ENCODE measurements at regions not wholly inside any gene's neighbourhood (a gene's known extent, or its start where the extent isn't known, plus 50 kb on each side); places are given as distances from the start of the nearest gene placed in this dataset.

- no peak for DNase-seq (ENCODE audit: low spot score)
- ChIA-PET POLR2A (no interaction called here), CTCF (no interaction called here)
- Mint-ChIP-seq H3K27me3 (ENCODE audit: low read depth) (no peaks in the 10 kb centered on the region), H3K36me3 (no peaks in the 10 kb centered on the region), H3K4me3 (no peak overlapping the region), H3K9me3 (peaks cover 4% of the 10 kb centered on the region; the same call in 1 of the 2 replicates), H3K4me1 (peaks cover 24% of the 10 kb centered on the region), H3K27ac (no peak overlapping the region)
- TF ChIP-seq IRF2 (CRISPR knock-in tag; IDR thresholded peaks at IDR 0.05; ENCODE audit: borderline replicate concordance, low read depth) (no peak), JUN (CRISPR knock-in tag; IDR thresholded peaks at IDR 0.05) (no peak), ZNF317 (CRISPR knock-in tag; IDR thresholded peaks at IDR 0.05; ENCODE audit: borderline replicate concordance, low read depth) (no peak), MYBL2 (CRISPR knock-in tag; IDR thresholded peaks at IDR 0.05) (no peak), ZNF671 (CRISPR knock-in tag; IDR thresholded peaks at IDR 0.05) (no peak), ZNF423 (CRISPR knock-in tag; IDR thresholded peaks at IDR 0.05) (no peak), FOXK1 (CRISPR knock-in tag; IDR thresholded peaks at IDR 0.05) (no peak), PREB (CRISPR knock-in tag; IDR thresholded peaks at IDR 0.05; ENCODE audit: borderline replicate concordance) (no peak)
- no peak for ATAC-seq
Measured at GRCh38 chr4:126358041-126358440, 1043.3 kb downstream of the FAT4 start.

DNA sequence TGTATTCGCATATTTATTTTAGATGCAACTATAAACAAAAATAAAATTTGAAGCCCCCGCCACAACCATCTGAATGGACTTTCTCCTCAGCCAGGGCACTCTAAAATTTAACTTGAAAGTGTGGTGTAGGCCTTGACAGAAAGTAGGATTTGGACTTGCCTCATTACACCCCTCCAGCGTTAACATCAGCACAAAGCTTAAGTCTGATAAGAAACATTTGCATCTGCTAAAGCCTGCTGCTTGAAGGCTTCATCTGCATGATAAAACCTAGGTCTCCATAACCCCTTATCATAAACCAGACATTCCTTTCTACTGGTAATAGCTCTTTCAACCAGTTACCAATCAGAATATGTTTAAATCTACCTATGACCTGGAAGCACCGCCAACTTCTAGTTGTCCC lies 1046.5 kb downstream of the FAT4 start:
- Mint-ChIP-seq H3K27me3 (ENCODE audit: low read depth) (no peaks in the 10 kb centered on the region), H3K4me1 (peaks cover 25% of the 10 kb centered on the region), H3K9me3 (peaks cover 20% of the 10 kb centered on the region), H3K4me3 (no peak overlapping the region), H3K27ac (peak overlapping the region; percentile 91; the same call in 1 of the 2 replicates), H3K36me3 (peaks cover 4% of the 10 kb centered on the region; the same call in 1 of the 2 replicates)
- CTCF ChIA-PET = no interaction called here
- POLR2A ChIA-PET = no interaction called here
- TF ChIP-seq, protein P1, sequence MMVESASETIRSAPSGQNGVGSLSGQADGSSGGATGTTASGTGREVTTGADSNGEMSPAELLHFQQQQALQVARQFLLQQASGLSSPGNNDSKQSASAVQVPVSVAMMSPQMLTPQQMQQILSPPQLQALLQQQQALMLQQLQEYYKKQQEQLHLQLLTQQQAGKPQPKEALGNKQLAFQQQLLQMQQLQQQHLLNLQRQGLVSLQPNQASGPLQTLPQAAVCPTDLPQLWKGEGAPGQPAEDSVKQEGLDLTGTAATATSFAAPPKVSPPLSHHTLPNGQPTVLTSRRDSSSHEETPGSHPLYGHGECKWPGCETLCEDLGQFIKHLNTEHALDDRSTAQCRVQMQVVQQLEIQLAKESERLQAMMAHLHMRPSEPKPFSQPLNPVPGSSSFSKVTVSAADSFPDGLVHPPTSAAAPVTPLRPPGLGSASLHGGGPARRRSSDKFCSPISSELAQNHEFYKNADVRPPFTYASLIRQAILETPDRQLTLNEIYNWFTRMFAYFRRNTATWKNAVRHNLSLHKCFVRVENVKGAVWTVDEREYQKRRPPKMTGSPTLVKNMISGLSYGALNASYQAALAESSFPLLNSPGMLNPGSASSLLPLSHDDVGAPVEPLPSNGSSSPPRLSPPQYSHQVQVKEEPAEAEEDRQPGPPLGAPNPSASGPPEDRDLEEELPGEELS (CRISPR knock-in tag; IDR thresholded peaks at IDR 0.05) = no peak
- DNase-seq (ENCODE audit: low spot score) (no peak), ATAC-seq (peak; percentile 70)

DNA sequence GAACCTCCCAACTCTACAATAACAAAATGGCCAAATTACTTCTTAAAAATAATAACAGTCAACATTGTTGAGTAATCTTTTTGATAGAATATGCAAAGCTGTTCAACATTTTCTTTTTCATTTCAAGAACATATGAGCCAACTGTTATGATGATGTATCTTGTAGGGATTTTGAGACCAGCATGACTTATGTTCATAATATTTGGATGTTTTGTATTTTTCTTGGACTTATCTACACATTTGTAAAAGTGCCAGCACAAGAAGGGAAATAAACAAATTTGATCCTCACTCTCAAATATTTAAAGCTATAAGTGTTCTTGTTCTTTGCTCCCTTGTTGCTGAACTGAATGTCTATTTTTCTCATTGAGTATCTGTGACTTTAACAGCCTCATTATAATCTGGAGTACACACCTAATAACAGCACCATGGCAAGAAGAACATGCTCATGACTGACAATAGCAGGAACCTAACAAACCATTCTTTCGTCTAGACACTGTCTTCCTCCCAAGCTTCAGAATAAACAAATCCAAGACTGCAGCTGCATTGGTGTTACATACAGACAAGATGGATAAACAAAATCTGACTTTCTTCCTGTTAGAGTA lies 1049.7 kb downstream of the FAT4 start:
- CTCF ChIA-PET = no interaction called here
- no peaks in the 10 kb centered on the region for H3K27me3 Mint-ChIP-seq (ENCODE audit: low read depth)

DNA sequence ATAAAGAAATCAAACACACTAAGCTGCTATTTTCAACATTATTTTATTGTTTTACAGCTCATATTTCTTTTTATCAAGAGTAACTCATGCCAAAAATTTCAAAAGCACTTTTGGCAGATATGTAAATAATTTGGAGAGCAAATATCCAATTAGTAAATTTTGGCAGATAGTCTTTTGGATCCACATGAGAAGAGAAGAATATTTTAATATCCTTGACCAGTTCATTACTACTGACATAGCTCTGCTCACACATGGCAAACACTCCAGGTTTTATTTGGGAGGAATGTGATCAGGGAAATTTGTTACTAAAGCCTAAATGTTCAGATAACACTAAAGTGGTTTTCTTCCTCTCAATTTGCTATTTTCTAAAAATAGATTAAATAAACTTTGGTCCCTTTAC lies 1054.3 kb downstream of the FAT4 start:
- ATAC-seq (no peak), DNase-seq (ENCODE audit: low spot score) (no peak)
- H3K9me3 Mint-ChIP-seq = peaks cover 7% of the 10 kb centered on the region; the same call in 1 of the 2 replicates
- no peak overlapping the region for H3K4me3 Mint-ChIP-seq
- peaks cover 18% of the 10 kb centered on the region for H3K4me1 Mint-ChIP-seq
- H3K36me3 Mint-ChIP-seq = no peaks in the 10 kb centered on the region
- no peak overlapping the region for H3K27ac Mint-ChIP-seq
- H3K27me3 Mint-ChIP-seq (ENCODE audit: low read depth) = no peaks in the 10 kb centered on the region
- TF ChIP-seq TCF7 (CRISPR knock-in tag; IDR thresholded peaks at IDR 0.05; ENCODE audit: low read depth) = no peak
- no peak for TF ChIP-seq USF1 (CRISPR knock-in tag; IDR thresholded peaks at IDR 0.05)
- TF ChIP-seq, protein P1 (CRISPR knock-in tag; IDR thresholded peaks at IDR 0.05) = no peak
- no peak for TF ChIP-seq RELA (CRISPR knock-in tag; IDR thresholded peaks at IDR 0.05; ENCODE audit: borderline replicate concordance)
- no peak for TF ChIP-seq ZNF425 (CRISPR knock-in tag; conservative IDR thresholded peaks at IDR 0.05)
- TF ChIP-seq IRF1 (CRISPR knock-in tag; IDR thresholded peaks at IDR 0.05) = no peak
- no peak for TF ChIP-seq CBFB (CRISPR knock-in tag; IDR thresholded peaks at IDR 0.05; ENCODE audit: low read depth)
- TF ChIP-seq ZNF232 (CRISPR knock-in tag; IDR thresholded peaks at IDR 0.05) = no peak
- no peak for TF ChIP-seq IRF2 (CRISPR knock-in tag; IDR thresholded peaks at IDR 0.05; ENCODE audit: borderline replicate concordance, low read depth)
- CTCF ChIA-PET = no interaction called here
- POLR2A ChIA-PET = no interaction called here

More for the DNA sequence above, 1049.7 kb downstream of the FAT4 start:
- H3K36me3 Mint-ChIP-seq = peaks cover 4% of the 10 kb centered on the region; the same call in 1 of the 2 replicates
- DNase-seq (ENCODE audit: low spot score) = no peak
- POLR2A ChIA-PET = no interaction called here
- H3K4me1 Mint-ChIP-seq = peaks cover 34% of the 10 kb centered on the region
- no peak overlapping the region for H3K4me3 Mint-ChIP-seq
- peaks cover 20% of the 10 kb centered on the region for H3K9me3 Mint-ChIP-seq
- no peak for TF ChIP-seq PRRX2 (CRISPR knock-in tag; IDR thresholded peaks at IDR 0.05)
- no peak overlapping the region; the same call in 1 of the 2 replicates for H3K27ac Mint-ChIP-seq
- peak; percentile 50 for ATAC-seq
